ENCODE measurements at regions not wholly inside any gene's neighbourhood (a gene's known extent, or its start where the extent isn't known, plus 50 kb on each side); places are given as distances from the start of the nearest gene placed in this dataset.

GRCh38 chr22:48586799-48587185 lies 1240.9 kb downstream of the BRD1 start:
- Histone ChIP-seq H3K4me3 (no peak overlapping the region), H3K4me1 (replicated peaks in 1 of 2) (no peaks in the 10 kb centered on the region), H3K27ac (no peak overlapping the region)
- in situ Hi-C loops (cut with MboI; ENCODE audit: low pct_unique_long_range_greater_than_20kb in 2 of 9, low sequenced_read_pairs in 9 of 9, unreplicated experiment in 9 of 9), result loop anchor here in 1 of 9 experiments (25.0 kb wide), 1 partner anchor 726 kb away; no protein-coding TSS in a partner anchor
- WGBS, 10 experiments, result 20% methylated on average over 2 of the region's 7 CpGs; no CpG with 5 or more reads in 9 of the 10 experiments
- ATAC-seq (replicated peaks in 6 of 8), result no peak

GRCh38 chr22:48585916-48586798 lies 1241.5 kb downstream of the BRD1 start:
- Histone ChIP-seq H3K4me3 (no peak overlapping the region), H3K27ac (no peak overlapping the region), H3K4me1 (replicated peaks in 1 of 2) (no peaks in the 10 kb centered on the region)
- peak in 1 of 8 experiments; percentile 83 for ATAC-seq (replicated peaks in 6 of 8)
- in situ Hi-C loops (cut with MboI; ENCODE audit: low pct_unique_long_range_greater_than_20kb in 2 of 9, low sequenced_read_pairs in 9 of 9, unreplicated experiment in 9 of 9), result loop anchor here in 1 of 9 experiments (25.0 kb wide), 1 partner anchor 726 kb away; no protein-coding TSS in a partner anchor
- WGBS, 10 experiments, result 52 to 95% (median 70%) methylated on average over 1 to 5 of the region's 21 CpGs; no CpG with 5 or more reads in 6 of the 10 experiments

DNA sequence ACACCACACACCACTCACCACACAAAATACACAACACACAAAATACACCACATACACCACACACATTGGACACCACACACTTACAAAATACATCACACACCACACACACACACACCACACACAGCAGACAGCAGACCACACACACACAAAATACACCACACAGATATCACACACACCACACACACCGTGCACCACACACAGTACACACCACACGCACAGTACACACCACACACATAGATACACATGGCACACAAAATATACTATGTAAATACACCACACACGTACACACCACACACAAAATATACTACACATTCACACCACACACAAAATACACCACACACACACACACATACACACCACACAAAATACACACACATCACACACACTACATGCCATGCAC lies 1243.5 kb downstream of the BRD1 start:
- no peak for ATAC-seq (replicated peaks in 6 of 8)
- H3K27ac ChIP-seq, result no peak overlapping the region
- H3K4me3 ChIP-seq, result no peak overlapping the region
- in situ Hi-C loops (cut with MboI; ENCODE audit: low pct_unique_long_range_greater_than_20kb in 2 of 9, low sequenced_read_pairs in 9 of 9, unreplicated experiment in 9 of 9), result loop anchor here in 1 of 9 experiments (25.0 kb wide), 1 partner anchor 728 kb away; no protein-coding TSS in a partner anchor
- 80 to 100% (median 96%) methylated on average over 1 to 3 of the region's 3 CpGs; no CpG with 5 or more reads in 5 of the 10 experiments for WGBS, 10 experiments
- no peaks in the 10 kb centered on the region for H3K4me1 ChIP-seq (replicated peaks in 1 of 2)

DNA sequence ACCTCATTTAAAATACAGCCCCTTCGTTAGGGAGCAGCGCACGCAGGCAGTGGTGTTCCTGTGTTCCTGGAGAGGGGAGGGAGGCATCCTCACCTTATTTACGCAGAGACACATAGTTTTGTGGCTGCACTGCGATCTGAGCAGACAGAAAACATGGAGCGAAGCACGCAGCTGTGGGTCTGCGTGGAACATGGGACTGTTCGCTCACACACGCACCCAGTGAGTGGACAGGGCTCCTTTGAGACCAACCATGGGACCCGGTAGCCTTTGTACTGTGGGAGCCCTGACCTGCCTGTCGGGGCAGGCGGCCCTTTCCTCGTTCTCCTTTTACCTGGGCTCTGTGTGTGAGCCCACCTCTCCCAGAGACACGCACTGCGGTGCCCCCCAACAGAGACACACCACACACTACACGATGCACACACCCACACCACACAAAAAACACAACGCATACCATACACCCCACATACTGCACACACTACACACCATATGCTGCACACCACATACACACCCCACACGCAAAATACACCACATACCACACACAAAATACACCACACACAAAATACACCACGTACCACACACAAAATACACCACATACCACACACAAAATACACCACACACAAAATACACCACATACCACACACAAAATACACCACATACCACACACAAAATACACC lies 1245.7 kb downstream of the BRD1 start:
- peak in 1 of 8 experiments; percentile 21 for ATAC-seq (replicated peaks in 6 of 8)
- 50 to 100% (median 76%) methylated on average over 1 to 11 of the region's 20 CpGs; no CpG with 5 or more reads in 2 of the 10 experiments for WGBS, 10 experiments
- in situ Hi-C loops (cut with MboI; ENCODE audit: low pct_unique_long_range_greater_than_20kb in 2 of 9, low sequenced_read_pairs in 9 of 9, unreplicated experiment in 9 of 9), result loop anchor here in 1 of 9 experiments (25.0 kb wide), 1 partner anchor 730 kb away; no protein-coding TSS in a partner anchor
- Histone ChIP-seq H3K27ac (no peak overlapping the region), H3K4me3 (no peak overlapping the region), H3K4me1 (replicated peaks in 1 of 2) (no peaks in the 10 kb centered on the region)

- no peak for ATAC-seq (replicated peaks in 6 of 8)
- in situ Hi-C loops (cut with MboI; ENCODE audit: low pct_unique_long_range_greater_than_20kb in 2 of 9, low sequenced_read_pairs in 9 of 9, unreplicated experiment in 9 of 9), result loop anchor here in 1 of 9 experiments (25.0 kb wide), 1 partner anchor 731 kb away; no protein-coding TSS in a partner anchor
- H3K4me1 ChIP-seq (replicated peaks in 1 of 2), result no peaks in the 10 kb centered on the region
- no peak overlapping the region for H3K27ac ChIP-seq
- WGBS, 10 experiments, result 39 to 100% (median 68%) methylated on average over 1 to 7 of the region's 23 CpGs; no CpG with 5 or more reads in 4 of the 10 experiments
- H3K4me3 ChIP-seq, result no peak overlapping the region
Observed at GRCh38 chr22:48581205-48581766, 1246.4 kb downstream of the BRD1 start.

- ATAC-seq (replicated peaks in 6 of 8), result no peak
- WGBS, 10 experiments, result 41 to 90% (median 80%) methylated on average over 2 to 5 of the region's 13 CpGs; no CpG with 5 or more reads in 7 of the 10 experiments
Observed at GRCh38 chr22:48580481-48580970, 1247.1 kb downstream of the BRD1 start.

GRCh38 chr22:48579928-48580309 lies 1247.8 kb downstream of the BRD1 start:
- H3K27ac ChIP-seq, result no peak overlapping the region
- H3K4me1 ChIP-seq (replicated peaks in 1 of 2), result no peaks in the 10 kb centered on the region
- ATAC-seq (replicated peaks in 6 of 8), result no peak
- H3K4me3 ChIP-seq, result no peak overlapping the region
- 60 to 96% (median 81%) methylated on average over 1 to 11 of the region's 22 CpGs; no CpG with 5 or more reads in 1 of the 10 experiments for WGBS, 10 experiments
- in situ Hi-C loops (cut with MboI; ENCODE audit: low pct_unique_long_range_greater_than_20kb in 2 of 9, low sequenced_read_pairs in 9 of 9, unreplicated experiment in 9 of 9), result loop anchor here in 1 of 9 experiments (25.0 kb wide), 1 partner anchor 732 kb away; no protein-coding TSS in a partner anchor

More at GRCh38 chr22:48580481-48580970, 1247.1 kb downstream of the BRD1 start:
- Histone ChIP-seq H3K4me1 (replicated peaks in 1 of 2) (no peaks in the 10 kb centered on the region), H3K4me3 (no peak overlapping the region), H3K27ac (no peak overlapping the region)
- in situ Hi-C loops (cut with MboI; ENCODE audit: low pct_unique_long_range_greater_than_20kb in 2 of 9, low sequenced_read_pairs in 9 of 9, unreplicated experiment in 9 of 9), result loop anchor here in 1 of 9 experiments (25.0 kb wide), 1 partner anchor 732 kb away; no protein-coding TSS in a partner anchor

DNA sequence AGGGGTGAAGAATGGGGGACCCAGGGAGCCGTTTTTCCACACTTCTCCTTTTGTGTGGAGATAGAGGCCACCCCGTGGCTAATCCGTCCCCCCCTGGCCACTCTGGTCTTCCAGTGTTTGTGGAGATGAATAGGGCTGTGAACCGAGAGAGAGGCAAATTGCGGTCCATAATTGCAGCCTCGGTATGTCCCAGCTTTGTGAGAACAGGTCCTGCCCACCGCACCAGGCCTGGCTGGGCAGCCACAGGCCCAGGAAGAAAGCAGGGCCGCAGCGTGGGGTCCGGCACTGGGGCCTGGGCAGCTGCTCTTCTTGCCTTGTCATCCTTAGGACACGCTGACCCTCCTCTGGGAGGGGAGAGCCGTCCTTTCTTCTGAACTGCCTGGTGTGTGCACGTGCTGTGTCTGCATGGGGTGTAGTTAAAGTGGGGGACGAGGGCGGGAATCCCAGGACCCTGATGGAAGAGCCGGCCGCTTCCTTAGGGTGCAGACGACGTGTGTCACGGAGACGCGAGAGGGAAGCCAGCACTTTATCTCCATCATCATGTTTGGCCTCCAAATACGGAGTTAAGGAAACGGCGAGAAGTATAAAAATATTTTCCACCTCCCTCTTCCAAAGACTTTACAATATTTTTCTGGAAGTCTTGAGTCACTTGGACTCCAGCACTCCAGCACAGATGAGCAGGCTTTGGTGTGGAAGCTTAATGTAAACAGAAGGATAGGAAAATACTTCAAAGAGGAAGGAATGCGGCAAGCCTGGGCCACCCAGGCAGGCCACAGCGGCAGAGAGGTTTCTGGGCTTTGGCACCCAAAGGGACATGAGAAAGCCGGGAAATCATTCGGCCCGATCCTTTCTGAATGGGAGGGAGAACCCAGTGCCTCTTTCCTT lies 1248.4 kb downstream of the BRD1 start:
- 10 to 76% (median 65%) methylated on average over 1 to 17 of the region's 30 CpGs; no CpG with 5 or more reads in 2 of the 10 experiments for WGBS, 10 experiments
- Histone ChIP-seq H3K4me3 (no peak overlapping the region), H3K4me1 (replicated peaks in 1 of 2) (no peaks in the 10 kb centered on the region), H3K27ac (no peak overlapping the region)
- no peak for ATAC-seq (replicated peaks in 6 of 8)
- in situ Hi-C loops (cut with MboI; ENCODE audit: low pct_unique_long_range_greater_than_20kb in 2 of 9, low sequenced_read_pairs in 9 of 9, unreplicated experiment in 9 of 9), result loop anchor here in 1 of 9 experiments (25.0 kb wide), 1 partner anchor 733 kb away; no protein-coding TSS in a partner anchor

DNA sequence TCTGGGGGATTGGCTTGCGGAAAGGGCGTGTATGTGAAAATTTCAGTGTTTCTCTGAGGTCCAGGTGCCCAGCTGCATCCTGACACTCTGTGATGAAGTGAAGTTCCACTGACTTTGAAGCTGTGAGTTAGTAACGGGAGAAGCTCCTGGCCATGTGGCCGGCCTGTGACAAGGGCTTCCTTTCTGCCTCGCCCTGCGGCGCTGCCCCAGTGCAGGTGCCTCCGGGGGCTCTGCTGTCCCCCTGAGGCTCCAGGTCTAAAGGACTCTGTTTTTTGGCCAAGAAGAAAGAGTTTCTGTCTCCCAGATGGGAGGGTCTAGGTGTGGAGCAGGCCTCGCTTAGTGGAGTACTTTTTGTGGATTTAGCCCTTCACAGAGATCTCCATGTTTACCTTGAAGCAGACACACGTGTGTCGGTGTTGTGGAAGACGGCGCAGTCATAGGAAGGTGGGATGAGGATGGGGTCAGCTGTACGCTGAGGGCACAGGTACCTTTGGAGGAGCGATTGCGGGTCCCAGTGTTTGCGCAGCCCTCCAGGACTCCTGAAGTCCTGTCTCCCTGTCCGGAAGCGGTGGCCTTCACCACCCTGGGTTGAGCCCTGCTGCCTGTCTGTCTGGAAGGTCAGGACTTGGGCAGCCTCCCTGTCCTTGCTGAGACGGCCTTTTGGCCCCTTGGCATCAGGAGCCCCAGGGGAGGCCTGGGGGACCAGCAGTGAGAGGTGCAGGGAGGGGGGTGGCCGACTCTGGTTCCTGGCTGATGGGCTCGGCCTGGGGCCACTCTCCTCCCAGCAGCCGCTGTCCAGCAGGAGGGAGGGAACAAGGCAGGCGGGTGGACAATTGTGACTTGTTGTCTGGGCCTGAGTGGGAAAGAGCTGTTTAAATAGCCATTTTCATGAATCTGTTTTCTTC lies 1249.3 kb downstream of the BRD1 start:
- ATAC-seq (replicated peaks in 6 of 8), result no peak
- in situ Hi-C loops (cut with MboI; ENCODE audit: low pct_unique_long_range_greater_than_20kb in 2 of 9, low sequenced_read_pairs in 9 of 9, unreplicated experiment in 9 of 9), result loop anchor here in 1 of 9 experiments (25.0 kb wide), 1 partner anchor 734 kb away; no protein-coding TSS in a partner anchor
- Histone ChIP-seq H3K27ac (no peak overlapping the region), H3K4me1 (replicated peaks in 1 of 2) (no peaks in the 10 kb centered on the region), H3K4me3 (no peak overlapping the region)
- WGBS, 10 experiments, result 53 to 90% methylated on average over 2 to 6 of the region's 24 CpGs; no CpG with 5 or more reads in 8 of the 10 experiments

DNA sequence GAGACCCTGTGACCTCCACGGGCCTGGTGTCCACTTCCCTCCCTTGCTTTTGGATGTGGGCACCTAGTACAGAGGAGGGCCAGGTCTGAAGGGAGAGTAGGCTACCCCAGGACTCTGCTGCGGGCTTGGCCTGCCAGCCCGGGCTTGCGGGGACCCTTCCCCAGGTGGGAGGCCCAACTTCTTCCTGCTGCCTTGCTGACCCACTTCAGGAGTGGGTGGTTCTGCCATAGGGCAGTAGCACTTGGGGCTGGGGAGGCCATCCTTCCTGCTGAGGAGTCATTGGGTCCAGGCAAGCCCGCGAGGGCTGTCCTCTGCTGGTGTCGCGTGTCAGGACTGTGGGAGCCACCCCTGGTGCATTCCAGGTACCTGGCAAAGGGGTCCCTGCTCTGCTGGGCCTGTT lies 1250.0 kb downstream of the BRD1 start:
- H3K27ac ChIP-seq, result no peak overlapping the region
- H3K4me3 ChIP-seq, result peak overlapping the region in 2 of 5 donors; percentile 47 to 66
- WGBS, 10 experiments, result 60 to 100% (median 90%) methylated on average over 1 to 2 of the region's 8 CpGs; no CpG with 5 or more reads in 7 of the 10 experiments
- no peaks in the 10 kb centered on the region for H3K4me1 ChIP-seq (replicated peaks in 1 of 2)
- in situ Hi-C loops (cut with MboI; ENCODE audit: low pct_unique_long_range_greater_than_20kb in 2 of 9, low sequenced_read_pairs in 9 of 9, unreplicated experiment in 9 of 9), result loop anchor here in 1 of 9 experiments (25.0 kb wide), 1 partner anchor 735 kb away; no protein-coding TSS in a partner anchor
- ATAC-seq (replicated peaks in 6 of 8), result no peak
